ENCODE measurements at regions not wholly inside any gene's neighbourhood (a gene's known extent, or its start where the extent isn't known, plus 50 kb on each side); places are given as distances from the start of the nearest gene placed in this dataset.

GRCh38 chr2:223267160-223267951 lies 215.4 kb downstream of the KCNE4 start:
- Histone ChIP-seq H3K4me1 (ENCODE audit: insufficient read depth, low read length) (no peaks in the 10 kb centered on the region), H3K27ac (ENCODE audit: extremely low read length, insufficient read depth, low read length) (no peak overlapping the region), H2AFZ (ENCODE audit: low read length) (no peak overlapping the region), H3K79me2 (ENCODE audit: insufficient read depth, low read length) (no peaks in the 10 kb centered on the region), H3K36me3 (replicated peaks in 1 of 2; ENCODE audit: control insufficient read depth in 1 of 2, insufficient read depth in 2 of 2, low read length in 2 of 2) (no peaks in the 10 kb centered on the region), H3K4me2 (ENCODE audit: low read depth, low read length) (no peak overlapping the region), H3K27me3 (ENCODE audit: control insufficient read depth in 1 of 2, insufficient read depth in 2 of 2, low read length in 2 of 2) (no peaks in the 10 kb centered on the region), H3K9ac (ENCODE audit: insufficient read depth, low read depth, low read length) (no peak overlapping the region), H4K20me1 (ENCODE audit: insufficient read depth, low read length) (no peaks in the 10 kb centered on the region), H3K9me3 (ENCODE audit: low read length) (no peaks in the 10 kb centered on the region), H3K4me3 (replicated peaks in 1 of 3; ENCODE audit: insufficient read depth in 1 of 3, low read depth in 2 of 3, low read length in 3 of 3) (no peak overlapping the region)
- no TSS peak for BruUV-seq (replicated peaks)
- intact Hi-C loops (cut with micrococcal nuclease; ENCODE audit: unreplicated experiment) (no loop called here), in situ Hi-C loops (cut with HindIII; ENCODE audit: extremely low pct_ligation_motif_present, low pct_unique_long_range_greater_than_20kb) (no loop called here)
- DNase-seq (ENCODE audit: low spot score) (no peak), FAIRE-seq (no peak), ATAC-seq (no peak)
- ChIA-PET POLR2A (no interaction called here), CTCF (ENCODE audit: low intra/inter-chr PET ratio, low total read pairs) (no interaction called here)
- TF ChIP-seq FOXA3 (CRISPR knock-in tag; IDR thresholded peaks at IDR 0.05) (no peak), RFXANK (CRISPR knock-in tag; IDR thresholded peaks at IDR 0.05) (no peak), ZNF296 (CRISPR knock-in tag; conservative IDR thresholded peaks at IDR 0.05) (no peak), ZNF253 (CRISPR knock-in tag; IDR thresholded peaks at IDR 0.05; ENCODE audit: borderline replicate concordance) (no peak), FUBP1 (CRISPR knock-in tag; IDR thresholded peaks at IDR 0.05; ENCODE audit: borderline replicate concordance) (no peak), TFE3 (CRISPR knock-in tag; IDR thresholded peaks at IDR 0.05) (no peak), GMEB1 (CRISPR knock-in tag; IDR thresholded peaks at IDR 0.05; ENCODE audit: borderline replicate concordance) (no peak), ZBTB42 (CRISPR knock-in tag; IDR thresholded peaks at IDR 0.05) (no peak), PRPF4 (IDR thresholded peaks at IDR 0.05; ENCODE audit: low read depth, low read length, poor library complexity, severe bottlenecking) (no peak), POGZ (CRISPR knock-in tag; IDR thresholded peaks at IDR 0.05) (no peak), ZNF337 (CRISPR knock-in tag; IDR thresholded peaks at IDR 0.05; ENCODE audit: borderline replicate concordance, low read depth) (no peak)
- under 1% methylated on average over 6 of the region's 6 CpGs for WGBS (ENCODE audit: low lambda C conversion rate)

Measured in HepG2 (cell line).